ENCODE measurements at regions not wholly inside any gene's neighbourhood (a gene's known extent, or its start where the extent isn't known, plus 50 kb on each side); places are given as distances from the start of the nearest gene placed in this dataset.

DNA sequence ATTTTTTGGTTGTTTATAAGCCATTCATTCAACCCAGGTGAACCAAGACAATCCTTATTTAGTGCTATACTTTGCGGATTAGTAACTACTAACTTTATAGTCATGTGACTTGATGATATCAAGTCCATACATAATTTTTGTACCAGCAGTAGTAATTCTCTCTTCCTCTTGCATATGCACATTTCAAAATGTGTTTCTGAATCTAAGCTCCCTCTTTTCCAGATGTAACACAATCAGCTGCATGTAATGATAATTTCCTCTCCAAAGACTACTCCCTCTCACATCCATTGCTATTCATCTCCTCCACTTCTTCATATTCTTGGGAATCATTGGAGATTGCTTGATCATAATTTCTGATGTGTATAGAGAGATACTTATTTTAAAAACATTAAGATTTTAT, 510.1 kb upstream of the CDH18 start:
- TF ChIP-seq, protein P1, sequence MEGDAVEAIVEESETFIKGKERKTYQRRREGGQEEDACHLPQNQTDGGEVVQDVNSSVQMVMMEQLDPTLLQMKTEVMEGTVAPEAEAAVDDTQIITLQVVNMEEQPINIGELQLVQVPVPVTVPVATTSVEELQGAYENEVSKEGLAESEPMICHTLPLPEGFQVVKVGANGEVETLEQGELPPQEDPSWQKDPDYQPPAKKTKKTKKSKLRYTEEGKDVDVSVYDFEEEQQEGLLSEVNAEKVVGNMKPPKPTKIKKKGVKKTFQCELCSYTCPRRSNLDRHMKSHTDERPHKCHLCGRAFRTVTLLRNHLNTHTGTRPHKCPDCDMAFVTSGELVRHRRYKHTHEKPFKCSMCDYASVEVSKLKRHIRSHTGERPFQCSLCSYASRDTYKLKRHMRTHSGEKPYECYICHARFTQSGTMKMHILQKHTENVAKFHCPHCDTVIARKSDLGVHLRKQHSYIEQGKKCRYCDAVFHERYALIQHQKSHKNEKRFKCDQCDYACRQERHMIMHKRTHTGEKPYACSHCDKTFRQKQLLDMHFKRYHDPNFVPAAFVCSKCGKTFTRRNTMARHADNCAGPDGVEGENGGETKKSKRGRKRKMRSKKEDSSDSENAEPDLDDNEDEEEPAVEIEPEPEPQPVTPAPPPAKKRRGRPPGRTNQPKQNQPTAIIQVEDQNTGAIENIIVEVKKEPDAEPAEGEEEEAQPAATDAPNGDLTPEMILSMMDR (IDR thresholded peaks at IDR 0.05): no peak
- no peak for TF ChIP-seq ZFX (IDR thresholded peaks at IDR 0.05; ENCODE audit: borderline replicate concordance)
